Peyer's patch (tissue), 4 donors: ENCODE measurements at regions not wholly inside any gene's neighbourhood (a gene's known extent, or its start where the extent isn't known, plus 50 kb on each side); places are given as distances from the start of the nearest gene placed in this dataset.

ENCODE experiments used
- CTCF ChIP-seq, 6 experiments: fragments of 450-650 bp in 4 of 6; fragments of 200-600 bp in 2 of 6; sonication (generic) in 1 of 6; IDR thresholded peaks; one replicate each; pipeline ENCODE4 v1.5.1; 2017 to 2019; ENCODE audit warnings: antibody characterized with exemption in 6 of 6, mild to moderate bottlenecking in 3 of 6, moderate library complexity in 1 of 6
- POLR2A ChIP-seq, 2 donors: fragments of 450-650 bp; IDR thresholded peaks; one replicate each; pipeline ENCODE4 v1.5.1; 2017; ENCODE audit warnings: antibody characterized with exemption in 2 of 2, mild to moderate bottlenecking in 2 of 2, moderate library complexity in 2 of 2

- TF ChIP-seq POLR2A (IDR thresholded peaks at IDR 0.05) (no peak), CTCF (IDR thresholded peaks at IDR 0.05) (no peak)
Measured at GRCh38 chr2:191783416-191783815, 63.5 kb downstream of the CAVIN2 start.
